Stomach (tissue), 8 donors: ENCODE measurements at regions not wholly inside any gene's neighbourhood (a gene's known extent, or its start where the extent isn't known, plus 50 kb on each side); places are given as distances from the start of the nearest gene placed in this dataset.

Source experiments
- DNase-seq, 2 donors: peaks; one replicate each; pipeline versions ENCODE4 v3.0.0 to v3.0.0-alpha.2; 2013 to 2019
- H3K27ac ChIP-seq, 5 donors: fragments of 200-600 bp in 4 of 5; sonication (generic) in 4 of 5; one replicate each; pipeline ENCODE4 v1.5.1; 2013 to 2019; ENCODE audit warnings: mild to moderate bottlenecking in 1 of 5, moderate library complexity in 1 of 5
- H3K27me3 ChIP-seq, 3 donors: fragments of 200-600 bp; sonication (generic); one replicate each; pipeline ENCODE4 v1.5.1; 2017 to 2019; ENCODE audit warnings: mixed run types in 1 of 3
- H3K36me3 ChIP-seq, 4 donors: fragments of 200-600 bp; sonication (generic); 1 replicate in 3 of 4; 2 replicates in 1 of 4; pipeline ENCODE4 v1.5.1; 2016 to 2019
- H3K4me1 ChIP-seq, 4 donors: fragments of 200-600 bp; sonication (generic); one replicate each; pipeline ENCODE4 v1.5.1; 2016 to 2019
- H3K4me3 ChIP-seq, 4 donors: fragments of 200-600 bp; sonication (generic) in 3 of 4; one replicate each; pipeline ENCODE4 v1.5.1; 2016 to 2019; ENCODE audit warnings: mild to moderate bottlenecking in 1 of 4
- H3K9me3 ChIP-seq, 4 donors: fragments of 200-600 bp; sonication (generic); one replicate each; pipeline ENCODE4 v1.5.1; 2016 to 2019
- EP300 ChIP-seq: sonication (generic); formaldehyde crosslinking; IDR thresholded peaks from one replicate; pipeline ENCODE4 v1.6.1; 2017; ENCODE audit warnings: antibody characterized with exemption
- POLR2A ChIP-seq, 4 donors: fragments of 450-650 bp; IDR thresholded peaks; one replicate each; pipeline ENCODE4 v1.6.1; 2016; ENCODE audit warnings: antibody characterized with exemption in 4 of 4, control low read depth in 2 of 4, mild to moderate bottlenecking in 1 of 4, moderate library complexity in 1 of 4
- POLR2AphosphoS5 ChIP-seq, 3 donors: sonication (generic); formaldehyde crosslinking; IDR thresholded peaks; one replicate each; pipeline ENCODE4 v1.6.1; 2016; ENCODE audit warnings: antibody characterized with exemption in 3 of 3
- WGBS, 5 donors: extraction: QIAGEN DNeasy Blood & Tissue Kit in 3 of 5; methylation state at CpG; one replicate each; pipeline versions ENCODE4 v1.1.5 to v1.1.7; 2013 to 2018; 5-methylcytosine and 5-hydroxymethylcytosine counted together
- intact Hi-C: fragments of 100-400 bp; cut with DNase I; formaldehyde crosslinking; loops from one replicate; pipeline ENCODE4 v1.15.1; 2023; ENCODE audit warnings: low total_unique reads
- TF ChIP-seq, protein P1 (sequence below), 7 experiments: fragments of 450-650 bp in 4 of 7; fragments of 200-600 bp in 3 of 7; sonication (generic) in 3 of 7; IDR thresholded peaks; one replicate each; pipeline ENCODE4 v1.5.1; 2016 to 2019; ENCODE audit warnings: antibody characterized with exemption in 7 of 7, control low read depth in 2 of 7, mild to moderate bottlenecking in 1 of 7
- donor health status: healthy with polysubstance abuse.
- donor health status: Bipolar disorder and iron deficiency.
- donor health status: healthy.

DNA sequence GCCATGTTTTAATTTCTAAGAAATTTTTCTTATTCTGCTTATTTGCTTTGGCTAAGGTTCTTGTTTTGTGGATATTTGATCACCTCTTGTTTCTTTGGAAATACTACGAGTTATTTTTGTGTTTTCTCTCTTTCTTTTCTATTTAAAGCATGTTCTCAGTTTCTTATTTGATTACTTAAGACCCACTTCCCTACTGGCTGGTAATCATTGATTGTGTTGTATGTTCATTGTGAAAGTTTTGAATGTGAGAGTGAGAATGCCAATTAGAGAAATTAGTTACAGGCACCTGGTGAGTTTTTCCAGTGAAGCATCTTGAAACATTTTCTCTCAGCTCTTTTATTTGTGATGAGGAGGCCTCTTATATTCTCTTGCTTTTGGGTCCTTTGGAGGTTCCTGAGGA lies 226.7 kb upstream of the MC4R start:
- Histone ChIP-seq H3K27me3 (no peaks in the 10 kb centered on the region), H3K4me1 (no peaks in the 10 kb centered on the region), H3K9me3 (no peaks in the 10 kb centered on the region), H3K4me3 (no peak overlapping the region), H3K27ac (no peak overlapping the region), H3K36me3 (no peaks in the 10 kb centered on the region)
- no peak for DNase-seq
- TF ChIP-seq POLR2AphosphoS5 (IDR thresholded peaks at IDR 0.05) (no peak), POLR2A (IDR thresholded peaks at IDR 0.05) (no peak), EP300 (no peak)
- TF ChIP-seq, protein P1, sequence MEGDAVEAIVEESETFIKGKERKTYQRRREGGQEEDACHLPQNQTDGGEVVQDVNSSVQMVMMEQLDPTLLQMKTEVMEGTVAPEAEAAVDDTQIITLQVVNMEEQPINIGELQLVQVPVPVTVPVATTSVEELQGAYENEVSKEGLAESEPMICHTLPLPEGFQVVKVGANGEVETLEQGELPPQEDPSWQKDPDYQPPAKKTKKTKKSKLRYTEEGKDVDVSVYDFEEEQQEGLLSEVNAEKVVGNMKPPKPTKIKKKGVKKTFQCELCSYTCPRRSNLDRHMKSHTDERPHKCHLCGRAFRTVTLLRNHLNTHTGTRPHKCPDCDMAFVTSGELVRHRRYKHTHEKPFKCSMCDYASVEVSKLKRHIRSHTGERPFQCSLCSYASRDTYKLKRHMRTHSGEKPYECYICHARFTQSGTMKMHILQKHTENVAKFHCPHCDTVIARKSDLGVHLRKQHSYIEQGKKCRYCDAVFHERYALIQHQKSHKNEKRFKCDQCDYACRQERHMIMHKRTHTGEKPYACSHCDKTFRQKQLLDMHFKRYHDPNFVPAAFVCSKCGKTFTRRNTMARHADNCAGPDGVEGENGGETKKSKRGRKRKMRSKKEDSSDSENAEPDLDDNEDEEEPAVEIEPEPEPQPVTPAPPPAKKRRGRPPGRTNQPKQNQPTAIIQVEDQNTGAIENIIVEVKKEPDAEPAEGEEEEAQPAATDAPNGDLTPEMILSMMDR (IDR thresholded peaks at IDR 0.05) = no peak
- intact Hi-C loops = no loop called here
- 53 to 58% (median 53%) methylated on average over 1 of the region's 1 CpG for WGBS, 5 donors

DNA sequence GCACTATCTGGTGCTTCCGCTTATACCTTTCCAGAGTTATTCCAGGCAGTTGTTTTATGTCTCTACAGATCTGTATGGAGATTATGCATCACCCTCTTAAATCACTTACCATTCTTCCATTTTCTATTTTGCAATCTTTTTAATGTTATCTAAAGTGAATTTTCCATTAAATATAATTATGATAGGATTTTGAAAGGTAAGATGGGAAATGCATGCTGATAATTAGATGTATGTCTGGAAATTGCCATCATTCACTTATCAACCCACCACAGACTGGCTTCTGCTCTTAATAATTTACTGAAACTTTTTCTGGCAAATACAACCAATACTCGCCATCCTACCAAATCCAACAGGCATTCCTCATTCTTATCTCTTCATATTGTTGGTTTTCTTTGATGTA lies 227.4 kb upstream of the MC4R start:
- no peaks in the 10 kb centered on the region for H3K36me3 ChIP-seq
- WGBS, 5 donors = 78 to 85% (median 80%) methylated on average over 2 of the region's 2 CpGs
- H3K4me3 ChIP-seq = no peak overlapping the region
- DNase-seq = no peak
- no peak overlapping the region for H3K27ac ChIP-seq
- no peaks in the 10 kb centered on the region for H3K27me3 ChIP-seq
- intact Hi-C loops = no loop called here
- no peaks in the 10 kb centered on the region for H3K4me1 ChIP-seq
- no peaks in the 10 kb centered on the region for H3K9me3 ChIP-seq
- no peak for TF ChIP-seq POLR2A (IDR thresholded peaks at IDR 0.05)
- no peak for TF ChIP-seq EP300
- TF ChIP-seq POLR2AphosphoS5 (IDR thresholded peaks at IDR 0.05) = no peak
- TF ChIP-seq, protein P1 (IDR thresholded peaks at IDR 0.05) = no peak

DNA sequence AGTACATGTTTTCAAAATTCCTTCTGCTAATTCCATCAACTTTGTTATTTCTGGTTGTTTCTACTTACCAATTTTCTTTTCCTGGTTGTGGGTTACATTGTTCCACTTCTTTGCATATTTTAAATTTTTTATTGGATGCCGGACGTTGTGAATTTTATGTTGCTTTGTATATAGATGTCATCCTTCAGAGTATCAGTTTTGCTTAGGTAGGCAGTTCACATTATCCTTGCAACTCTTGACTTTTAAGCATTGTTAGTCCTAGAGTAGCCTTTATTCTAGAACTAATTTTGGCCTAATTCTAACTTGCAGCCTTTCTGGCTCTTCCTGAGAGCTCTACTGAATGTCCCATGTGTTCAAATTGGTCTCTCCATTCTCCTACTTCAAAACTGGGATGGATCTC lies 228.7 kb upstream of the MC4R start:
- no peak for DNase-seq
- Histone ChIP-seq H3K4me1 (no peaks in the 10 kb centered on the region), H3K36me3 (no peaks in the 10 kb centered on the region), H3K4me3 (no peak overlapping the region), H3K27me3 (no peaks in the 10 kb centered on the region), H3K27ac (no peak overlapping the region), H3K9me3 (no peaks in the 10 kb centered on the region)
- no peak for TF ChIP-seq EP300
- TF ChIP-seq, protein P1 (IDR thresholded peaks at IDR 0.05) = no peak
- no peak for TF ChIP-seq POLR2AphosphoS5 (IDR thresholded peaks at IDR 0.05)
- no peak for TF ChIP-seq POLR2A (IDR thresholded peaks at IDR 0.05)
- intact Hi-C loops = no loop called here
- 75 to 92% (median 84%) methylated on average over 2 of the region's 2 CpGs for WGBS, 5 donors

DNA sequence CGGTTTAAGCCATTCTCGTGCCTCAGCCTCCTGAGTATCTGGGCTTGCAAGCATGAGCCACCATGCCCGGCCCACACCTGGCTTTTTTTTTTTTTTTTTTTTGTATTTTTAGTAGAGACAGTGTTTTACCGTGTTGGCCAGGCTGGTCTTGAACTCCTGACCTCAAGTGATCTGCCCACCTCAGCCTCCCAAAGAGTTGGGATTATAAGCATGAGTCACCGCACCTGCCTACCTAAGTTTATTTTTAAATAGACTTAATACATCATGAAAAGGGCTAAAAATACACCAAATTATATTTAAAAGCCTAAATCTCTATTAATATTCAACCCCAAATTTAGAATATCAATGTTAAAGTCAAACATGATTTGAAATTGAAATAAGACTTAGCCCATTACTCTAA lies 250.8 kb upstream of the MC4R start:
- TF ChIP-seq POLR2AphosphoS5 (IDR thresholded peaks at IDR 0.05) = no peak
- WGBS, 5 donors = 73 to 88% (median 82%) methylated on average over 5 of the region's 5 CpGs
- intact Hi-C loops = no loop called here
- H3K4me3 ChIP-seq = no peak overlapping the region
- H3K27me3 ChIP-seq = no peaks in the 10 kb centered on the region
- H3K36me3 ChIP-seq = no peaks in the 10 kb centered on the region
- no peaks in the 10 kb centered on the region for H3K9me3 ChIP-seq
- H3K27ac ChIP-seq = no peak overlapping the region
- H3K4me1 ChIP-seq = no peaks in the 10 kb centered on the region
- DNase-seq = no peak

DNA sequence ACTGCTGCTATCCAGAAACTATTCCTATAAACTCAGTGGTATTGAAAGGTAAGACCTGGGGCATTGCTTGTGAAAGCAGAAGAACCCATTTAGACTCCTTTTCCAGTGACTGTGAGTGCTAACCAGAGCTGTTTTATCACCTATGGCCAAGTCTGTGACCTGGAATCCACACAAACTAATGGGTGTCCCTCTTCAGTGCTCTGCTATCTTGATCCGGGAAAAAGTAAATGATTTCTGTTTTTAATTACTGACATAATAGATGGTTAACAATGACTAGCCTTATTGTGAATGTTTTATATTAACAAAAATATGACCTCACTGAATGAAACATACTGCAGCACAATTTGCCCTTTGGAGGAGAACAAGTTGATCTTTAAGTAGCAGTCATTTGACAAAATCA lies 251.6 kb upstream of the MC4R start:
- no peak overlapping the region for H3K4me3 ChIP-seq
- DNase-seq = no peak
- WGBS, 5 donors = 75 to 92% (median 85%) methylated on average over 1 of the region's 1 CpG
- no peaks in the 10 kb centered on the region for H3K36me3 ChIP-seq
- H3K9me3 ChIP-seq = no peaks in the 10 kb centered on the region
- H3K4me1 ChIP-seq = no peaks in the 10 kb centered on the region
- no peaks in the 10 kb centered on the region for H3K27me3 ChIP-seq
- no peak overlapping the region for H3K27ac ChIP-seq
- intact Hi-C loops = no loop called here
- TF ChIP-seq, protein P1 (IDR thresholded peaks at IDR 0.05) = no peak
- TF ChIP-seq POLR2A (IDR thresholded peaks at IDR 0.05) = no peak
- TF ChIP-seq EP300 = no peak
- no peak for TF ChIP-seq POLR2AphosphoS5 (IDR thresholded peaks at IDR 0.05)
